ENCODE measurements at regions not wholly inside any gene's neighbourhood (a gene's known extent, or its start where the extent isn't known, plus 50 kb on each side); places are given as distances from the start of the nearest gene placed in this dataset.

DNA sequence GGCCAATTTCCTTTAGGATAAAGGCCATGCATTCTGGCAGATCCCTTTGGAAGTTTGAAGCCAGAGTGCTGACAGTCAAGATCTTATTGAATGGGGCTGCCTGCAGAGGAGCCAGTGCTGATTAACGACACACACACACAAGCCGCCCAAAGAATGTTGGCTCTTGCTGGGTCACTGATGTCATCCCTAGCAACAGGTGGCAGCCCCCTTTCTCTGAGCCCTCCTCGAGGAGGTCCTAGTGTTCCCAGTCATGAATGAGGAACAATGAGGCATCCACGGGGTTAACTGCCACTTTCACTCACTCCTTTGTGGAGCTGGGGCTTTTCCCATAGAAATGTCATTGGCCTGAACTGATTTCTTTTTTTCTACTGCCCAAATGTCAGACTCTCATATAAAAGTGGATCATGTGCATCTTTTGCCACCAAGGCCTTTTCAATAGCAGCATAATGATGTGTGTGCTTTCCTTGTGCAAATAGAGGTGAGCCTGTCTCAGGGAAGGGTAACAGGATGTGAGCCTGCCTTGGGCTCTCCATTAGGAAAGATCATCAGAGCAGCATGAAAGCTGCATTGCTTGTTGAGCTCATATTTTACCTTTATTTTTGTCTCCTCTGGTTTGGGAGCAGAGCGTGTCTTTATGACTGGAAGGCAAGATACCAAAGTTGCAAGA is 301.8 kb upstream of the MTNR1B start:
- WGBS, result 58% methylated on average over 5 of the region's 5 CpGs
- Histone ChIP-seq H3K27me3 (ENCODE audit: control insufficient read depth in 4 of 4, insufficient read depth in 4 of 4, low read length in 3 of 4) (no peaks in the 10 kb centered on the region), H3K36me3 (ENCODE audit: control insufficient read depth in 4 of 4, insufficient read depth in 3 of 4, low read depth in 1 of 4, low read length in 3 of 4) (no peaks in the 10 kb centered on the region), H3K4me1 (ENCODE audit: control insufficient read depth in 4 of 4, insufficient read depth in 4 of 4, low read length in 3 of 4) (no peaks in the 10 kb centered on the region), H3K4me3 (ENCODE audit: low read depth in 1 of 3, low read length in 3 of 3) (no peak overlapping the region), H3K9ac (ENCODE audit: low read depth in 1 of 2, low read length in 2 of 2) (no peak overlapping the region), H3K9me3 (ENCODE audit: control insufficient read depth in 4 of 4, low read length in 3 of 4) (peaks cover 0 to 4% (median 0%) of the 10 kb centered on the region in 4 donors), H3K27ac (ENCODE audit: low read depth in 1 of 2, low read length in 2 of 2) (no peak overlapping the region)
- DNase-seq (ENCODE audit: low spot score), result no peak
- TF ChIP-seq YY1 (IDR thresholded peaks at IDR 0.05), result no peak
- no peak for TF ChIP-seq RXRA (IDR thresholded peaks at IDR 0.05)
- TF ChIP-seq, protein P1, sequence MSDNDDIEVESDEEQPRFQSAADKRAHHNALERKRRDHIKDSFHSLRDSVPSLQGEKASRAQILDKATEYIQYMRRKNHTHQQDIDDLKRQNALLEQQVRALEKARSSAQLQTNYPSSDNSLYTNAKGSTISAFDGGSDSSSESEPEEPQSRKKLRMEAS (IDR thresholded peaks at IDR 0.05), result no peak
- TF ChIP-seq HNF4A (conservative IDR thresholded peaks at IDR 0.05), result no peak
- no peak for TF ChIP-seq FOXA1 (IDR thresholded peaks at IDR 0.05)

GRCh38 chr11:92670308-92670890 is 299.1 kb upstream of the MTNR1B start:
- no peaks in the 10 kb centered on the region for H3K36me3 ChIP-seq (ENCODE audit: control insufficient read depth in 4 of 4, insufficient read depth in 3 of 4, low read depth in 1 of 4, low read length in 3 of 4)
- H3K27me3 ChIP-seq (ENCODE audit: control insufficient read depth in 4 of 4, insufficient read depth in 4 of 4, low read length in 3 of 4), result no peaks in the 10 kb centered on the region
- no peak for DNase-seq (ENCODE audit: low spot score)
- H3K9ac ChIP-seq (ENCODE audit: low read depth in 1 of 2, low read length in 2 of 2), result no peak overlapping the region
- 57% methylated on average over 3 of the region's 3 CpGs for WGBS
- peaks cover 0 to 4% (median under 1%) of the 10 kb centered on the region in 4 donors for H3K9me3 ChIP-seq (ENCODE audit: control insufficient read depth in 4 of 4, low read length in 3 of 4)
- TF ChIP-seq, protein P2, sequence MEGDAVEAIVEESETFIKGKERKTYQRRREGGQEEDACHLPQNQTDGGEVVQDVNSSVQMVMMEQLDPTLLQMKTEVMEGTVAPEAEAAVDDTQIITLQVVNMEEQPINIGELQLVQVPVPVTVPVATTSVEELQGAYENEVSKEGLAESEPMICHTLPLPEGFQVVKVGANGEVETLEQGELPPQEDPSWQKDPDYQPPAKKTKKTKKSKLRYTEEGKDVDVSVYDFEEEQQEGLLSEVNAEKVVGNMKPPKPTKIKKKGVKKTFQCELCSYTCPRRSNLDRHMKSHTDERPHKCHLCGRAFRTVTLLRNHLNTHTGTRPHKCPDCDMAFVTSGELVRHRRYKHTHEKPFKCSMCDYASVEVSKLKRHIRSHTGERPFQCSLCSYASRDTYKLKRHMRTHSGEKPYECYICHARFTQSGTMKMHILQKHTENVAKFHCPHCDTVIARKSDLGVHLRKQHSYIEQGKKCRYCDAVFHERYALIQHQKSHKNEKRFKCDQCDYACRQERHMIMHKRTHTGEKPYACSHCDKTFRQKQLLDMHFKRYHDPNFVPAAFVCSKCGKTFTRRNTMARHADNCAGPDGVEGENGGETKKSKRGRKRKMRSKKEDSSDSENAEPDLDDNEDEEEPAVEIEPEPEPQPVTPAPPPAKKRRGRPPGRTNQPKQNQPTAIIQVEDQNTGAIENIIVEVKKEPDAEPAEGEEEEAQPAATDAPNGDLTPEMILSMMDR (IDR thresholded peaks at IDR 0.05; ENCODE audit: low read depth, low read length, missing input control), result no peak
- TF ChIP-seq RXRA (IDR thresholded peaks at IDR 0.05), result no peak
- no peak for TF ChIP-seq FOXA2 (IDR thresholded peaks at IDR 0.05)
- TF ChIP-seq HNF4G (IDR thresholded peaks at IDR 0.05), result no peak
- no peak for TF ChIP-seq HNF4A (conservative IDR thresholded peaks at IDR 0.05)
- no peak for TF ChIP-seq EGR1 (IDR thresholded peaks at IDR 0.05; ENCODE audit: low read depth in 2 of 2)
- no peak for TF ChIP-seq FOXA1 (IDR thresholded peaks at IDR 0.05)
- TF ChIP-seq, protein P3, sequence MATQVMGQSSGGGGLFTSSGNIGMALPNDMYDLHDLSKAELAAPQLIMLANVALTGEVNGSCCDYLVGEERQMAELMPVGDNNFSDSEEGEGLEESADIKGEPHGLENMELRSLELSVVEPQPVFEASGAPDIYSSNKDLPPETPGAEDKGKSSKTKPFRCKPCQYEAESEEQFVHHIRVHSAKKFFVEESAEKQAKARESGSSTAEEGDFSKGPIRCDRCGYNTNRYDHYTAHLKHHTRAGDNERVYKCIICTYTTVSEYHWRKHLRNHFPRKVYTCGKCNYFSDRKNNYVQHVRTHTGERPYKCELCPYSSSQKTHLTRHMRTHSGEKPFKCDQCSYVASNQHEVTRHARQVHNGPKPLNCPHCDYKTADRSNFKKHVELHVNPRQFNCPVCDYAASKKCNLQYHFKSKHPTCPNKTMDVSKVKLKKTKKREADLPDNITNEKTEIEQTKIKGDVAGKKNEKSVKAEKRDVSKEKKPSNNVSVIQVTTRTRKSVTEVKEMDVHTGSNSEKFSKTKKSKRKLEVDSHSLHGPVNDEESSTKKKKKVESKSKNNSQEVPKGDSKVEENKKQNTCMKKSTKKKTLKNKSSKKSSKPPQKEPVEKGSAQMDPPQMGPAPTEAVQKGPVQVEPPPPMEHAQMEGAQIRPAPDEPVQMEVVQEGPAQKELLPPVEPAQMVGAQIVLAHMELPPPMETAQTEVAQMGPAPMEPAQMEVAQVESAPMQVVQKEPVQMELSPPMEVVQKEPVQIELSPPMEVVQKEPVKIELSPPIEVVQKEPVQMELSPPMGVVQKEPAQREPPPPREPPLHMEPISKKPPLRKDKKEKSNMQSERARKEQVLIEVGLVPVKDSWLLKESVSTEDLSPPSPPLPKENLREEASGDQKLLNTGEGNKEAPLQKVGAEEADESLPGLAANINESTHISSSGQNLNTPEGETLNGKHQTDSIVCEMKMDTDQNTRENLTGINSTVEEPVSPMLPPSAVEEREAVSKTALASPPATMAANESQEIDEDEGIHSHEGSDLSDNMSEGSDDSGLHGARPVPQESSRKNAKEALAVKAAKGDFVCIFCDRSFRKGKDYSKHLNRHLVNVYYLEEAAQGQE (IDR thresholded peaks at IDR 0.05), result no peak
- no peak for TF ChIP-seq RAD21 (IDR thresholded peaks at IDR 0.05)
- TF ChIP-seq SP1 (IDR thresholded peaks at IDR 0.05), result no peak
- TF ChIP-seq ZBTB33 (IDR thresholded peaks at IDR 0.05), result no peak
- TF ChIP-seq YY1 (IDR thresholded peaks at IDR 0.05), result no peak
- no peaks in the 10 kb centered on the region for H3K4me1 ChIP-seq (ENCODE audit: control insufficient read depth in 4 of 4, insufficient read depth in 4 of 4, low read length in 3 of 4)
- H3K4me3 ChIP-seq (ENCODE audit: low read depth in 1 of 3, low read length in 3 of 3), result no peak overlapping the region
- H3K27ac ChIP-seq (ENCODE audit: low read depth in 1 of 2, low read length in 2 of 2), result no peak overlapping the region

Measured in liver (tissue), 8 donors.